RKO (cell line): ENCODE measurements at regions not wholly inside any gene's neighbourhood (a gene's known extent, or its start where the extent isn't known, plus 50 kb on each side); places are given as distances from the start of the nearest gene placed in this dataset.
"Not testable (repeated sequence)": the region's sequence is repeated elsewhere in the genome, so short reads cannot be mapped to it uniquely, and the experiment has no call there.

Experiments used
- DNase-seq: peaks from one replicate; pipeline ENCODE4 v3.0.0-alpha.2; 2016; ENCODE audit warnings: low spot score

DNA sequence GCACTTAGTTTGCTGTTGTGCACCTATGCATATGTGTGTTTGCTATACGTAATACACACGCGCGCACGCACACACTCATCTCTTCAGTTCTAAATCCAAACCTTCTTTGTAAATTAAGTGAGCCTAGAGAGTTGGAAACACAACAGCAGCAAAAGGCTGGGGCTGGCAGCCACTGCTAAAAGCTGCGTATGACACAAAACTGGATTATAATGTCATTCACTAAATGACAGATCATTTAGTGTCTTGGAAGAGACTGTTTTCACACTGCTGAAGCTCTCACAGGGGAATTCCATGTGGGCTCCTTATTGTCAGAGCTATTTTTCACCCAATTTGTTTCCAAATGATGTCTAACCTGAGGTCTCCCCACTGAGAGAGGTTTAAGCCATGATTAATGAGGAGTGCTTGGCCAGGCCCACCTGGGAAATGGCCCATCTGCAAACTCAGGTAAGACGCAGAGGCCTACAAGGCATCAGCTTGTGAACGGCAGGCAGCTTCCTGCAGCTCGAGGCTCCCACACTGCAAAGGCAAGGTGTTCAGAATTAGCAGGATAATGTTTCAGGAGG, 94.2 kb downstream of the OLIG3 start:
- DNase-seq, result no peak

DNA sequence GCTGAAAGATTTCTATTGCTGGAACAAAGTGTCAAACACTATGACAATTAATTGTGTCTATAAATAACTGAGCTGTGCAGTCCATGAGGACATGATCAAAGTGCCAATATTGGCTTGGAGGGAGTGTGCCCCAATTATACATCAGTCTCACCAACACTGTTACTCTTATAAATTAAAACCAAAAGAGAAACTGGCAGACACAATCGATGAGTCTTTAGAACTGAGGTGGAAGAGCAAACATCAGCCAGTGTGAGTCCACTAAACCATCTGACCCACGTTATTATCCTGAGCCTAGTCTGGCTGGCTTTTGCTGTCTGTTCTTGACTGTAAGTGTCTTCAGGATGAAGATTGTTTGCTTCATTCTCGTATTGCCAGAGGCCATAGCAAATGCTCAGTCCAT, 98.9 kb downstream of the OLIG3 start:
- DNase-seq, result no peak

GRCh38 chr6:137391061-137391814, 103.0 kb downstream of the OLIG3 start:
- no peak for DNase-seq

- DNase-seq, result no peak
Observed at GRCh38 chr6:137390334-137390733, 103.9 kb downstream of the OLIG3 start.

GRCh38 chr6:137389150-137389704, 105.0 kb downstream of the OLIG3 start:
- no peak for DNase-seq

DNA sequence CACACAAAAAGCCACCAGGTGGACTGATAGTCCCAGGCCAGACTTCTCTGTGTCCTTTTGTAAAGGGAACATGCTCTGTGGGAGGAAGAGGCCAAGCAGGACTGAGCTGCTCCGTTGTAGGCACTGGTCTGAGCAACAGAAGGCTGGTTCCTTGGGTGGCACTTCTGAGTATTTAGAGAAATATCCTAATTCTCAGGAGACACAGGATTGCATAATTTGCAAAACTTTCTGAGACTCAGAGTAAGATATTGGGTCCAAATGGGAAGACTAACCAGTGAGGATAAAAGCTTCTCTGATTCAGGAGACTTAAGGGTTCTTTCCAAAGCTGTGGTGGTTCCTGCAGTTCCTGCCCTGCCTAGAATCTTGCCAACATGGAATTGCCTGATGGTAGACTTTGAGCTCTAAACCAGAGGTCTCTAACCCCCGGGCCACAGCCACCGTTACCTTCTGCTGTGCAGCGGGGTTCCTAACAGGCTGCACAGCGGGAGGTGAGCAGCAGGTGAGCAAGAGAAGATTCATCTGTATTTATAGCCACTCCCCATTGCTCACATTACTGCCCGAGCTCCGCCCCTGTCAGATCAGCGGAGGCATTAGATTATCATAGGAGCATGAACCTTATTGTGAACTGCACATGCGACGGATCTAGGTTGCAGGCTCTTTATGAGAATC, 107.0 kb downstream of the OLIG3 start:
- DNase-seq, result no peak

GRCh38 chr6:137383287-137383686, 110.9 kb downstream of the OLIG3 start:
- DNase-seq, result not testable (repeated sequence)

DNA sequence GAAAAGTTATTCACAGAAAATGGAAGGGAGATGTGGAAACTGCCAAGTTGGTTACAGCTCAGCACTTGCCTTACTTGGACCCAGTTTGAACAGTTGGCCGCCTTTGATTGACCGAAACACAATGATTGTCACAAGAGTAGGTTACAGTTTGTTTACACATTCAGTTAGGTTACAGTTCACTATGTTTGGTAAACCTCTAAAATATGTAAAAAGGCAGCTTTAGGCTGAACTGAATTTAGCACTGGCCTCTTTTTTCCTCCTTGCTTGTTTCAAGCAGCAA, 116.2 kb downstream of the OLIG3 start:
- DNase-seq, result no peak

- no peak for DNase-seq
Observed at GRCh38 chr6:137373296-137373695, 120.9 kb downstream of the OLIG3 start.

DNA sequence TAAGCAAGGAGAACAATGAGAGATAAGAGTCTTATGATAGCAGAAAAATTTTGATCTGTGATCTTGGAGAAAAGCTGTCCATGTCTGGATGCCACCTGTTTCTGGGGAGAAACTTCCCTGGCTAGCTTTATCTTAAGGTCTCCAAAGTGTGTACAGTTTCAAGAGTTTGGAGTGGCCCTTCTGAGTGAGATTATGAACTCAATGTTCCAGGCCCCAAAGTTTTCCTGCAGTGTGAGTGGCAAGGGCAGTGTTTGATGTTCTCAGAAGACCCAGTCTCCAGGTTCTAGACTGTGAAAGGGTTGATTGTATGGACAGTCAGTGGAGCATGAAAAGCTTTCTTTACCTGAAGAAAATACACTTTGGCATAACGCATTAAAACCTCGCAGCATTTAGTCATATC, 121.7 kb downstream of the OLIG3 start:
- DNase-seq, result no peak

- DNase-seq, result no peak
Observed at GRCh38 chr6:137371634-137372016, 122.6 kb downstream of the OLIG3 start.

GRCh38 chr6:137370871-137371633, 123.1 kb downstream of the OLIG3 start:
- DNase-seq, result no peak

GRCh38 chr6:137369136-137369535, 125.1 kb downstream of the OLIG3 start:
- no peak for DNase-seq

- DNase-seq, result no peak
Observed at GRCh38 chr6:137365707-137366437, 128.3 kb downstream of the OLIG3 start.

- peak; percentile 49 for DNase-seq
Observed at GRCh38 chr6:137363805-137364138, 130.4 kb downstream of the OLIG3 start.

DNA sequence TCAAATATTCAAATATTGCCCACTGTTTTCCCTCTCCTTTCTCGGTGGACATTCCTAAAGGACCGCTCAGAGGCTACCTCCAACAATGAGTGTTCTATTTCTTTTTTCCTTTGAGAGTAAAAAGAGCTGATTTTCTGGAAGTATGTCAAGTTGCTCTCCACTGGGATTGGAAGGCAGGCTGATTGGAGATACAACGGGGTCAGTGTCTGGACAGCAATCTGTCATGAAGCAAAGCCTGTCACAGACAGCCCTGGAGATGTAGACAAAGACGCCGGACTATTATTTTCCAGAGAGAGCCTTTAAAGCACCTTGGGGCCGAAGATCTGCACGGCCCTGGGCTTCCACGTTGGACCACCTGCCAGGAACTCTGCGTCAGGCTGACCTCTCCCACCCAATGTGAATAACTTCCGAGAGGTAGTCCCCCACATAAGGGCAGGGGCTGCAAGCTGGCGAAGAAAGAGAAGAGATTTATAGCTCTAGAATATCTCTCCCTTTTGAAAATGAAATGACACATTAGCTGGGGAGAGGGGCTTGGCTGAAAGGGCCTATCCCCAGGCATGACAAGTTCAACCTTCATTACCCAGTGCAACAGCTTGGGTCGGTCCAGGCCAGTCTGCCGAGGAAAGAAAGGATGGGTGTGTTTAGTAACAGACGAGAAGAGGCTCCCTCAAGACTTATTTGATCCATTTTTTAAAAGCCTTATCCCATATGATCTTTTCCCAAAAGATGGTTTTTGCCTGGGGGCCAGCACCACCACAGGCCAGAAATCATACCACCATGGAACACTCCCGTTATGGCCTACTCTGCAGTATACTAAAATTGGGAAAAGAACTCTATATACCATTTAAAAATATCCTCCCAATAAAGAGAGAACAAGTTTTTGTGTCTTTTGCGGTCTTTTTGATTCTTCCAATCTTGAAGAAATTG, 131.1 kb downstream of the OLIG3 start:
- DNase-seq, result no peak

DNA sequence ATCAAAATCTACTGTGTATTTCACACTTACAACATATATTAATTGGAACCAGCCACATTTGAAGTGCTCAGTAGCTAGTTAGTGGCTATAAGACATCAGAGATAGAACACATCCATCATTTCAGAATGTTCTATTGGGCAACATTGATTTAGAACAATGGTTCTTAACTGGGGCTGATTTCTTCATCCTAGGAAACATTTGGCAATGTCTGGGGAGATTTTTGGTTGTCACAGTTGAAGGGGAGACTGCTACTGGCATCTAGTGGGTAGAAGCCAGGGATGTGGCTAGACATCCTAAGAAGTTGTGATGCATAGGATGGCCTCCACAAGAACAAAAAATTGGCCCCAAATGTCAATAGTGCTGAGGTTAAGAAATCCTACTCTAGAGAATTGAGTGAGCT, 132.5 kb downstream of the OLIG3 start:
- DNase-seq, result no peak

DNA sequence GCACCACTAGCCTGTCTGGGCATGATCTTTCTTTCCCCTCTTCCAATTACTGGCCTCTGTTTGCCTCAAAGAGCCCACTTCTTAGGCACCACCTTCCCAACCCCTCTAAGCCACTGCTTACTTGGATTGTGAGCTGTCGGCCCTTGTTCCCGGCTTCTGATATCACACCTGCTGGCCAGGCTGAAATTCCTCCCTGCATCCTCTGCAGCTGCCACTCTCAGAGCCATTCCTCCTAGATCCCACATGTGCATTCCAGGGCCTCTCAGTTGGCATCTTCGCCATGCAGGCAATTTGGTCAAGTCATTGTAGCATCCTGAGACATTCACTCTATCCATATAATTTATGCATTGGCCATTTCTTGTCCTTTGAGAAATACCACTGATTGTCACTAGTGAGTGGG, 135.9 kb downstream of the OLIG3 start:
- DNase-seq, result no peak

- no peak for DNase-seq
Observed at GRCh38 chr6:137357948-137358266, 136.3 kb downstream of the OLIG3 start.

- DNase-seq, result no peak
Observed at GRCh38 chr6:137357263-137357947, 136.8 kb downstream of the OLIG3 start.
